ENCODE measurements at regions not wholly inside any gene's neighbourhood (a gene's known extent, or its start where the extent isn't known, plus 50 kb on each side); places are given as distances from the start of the nearest gene placed in this dataset.

DNA sequence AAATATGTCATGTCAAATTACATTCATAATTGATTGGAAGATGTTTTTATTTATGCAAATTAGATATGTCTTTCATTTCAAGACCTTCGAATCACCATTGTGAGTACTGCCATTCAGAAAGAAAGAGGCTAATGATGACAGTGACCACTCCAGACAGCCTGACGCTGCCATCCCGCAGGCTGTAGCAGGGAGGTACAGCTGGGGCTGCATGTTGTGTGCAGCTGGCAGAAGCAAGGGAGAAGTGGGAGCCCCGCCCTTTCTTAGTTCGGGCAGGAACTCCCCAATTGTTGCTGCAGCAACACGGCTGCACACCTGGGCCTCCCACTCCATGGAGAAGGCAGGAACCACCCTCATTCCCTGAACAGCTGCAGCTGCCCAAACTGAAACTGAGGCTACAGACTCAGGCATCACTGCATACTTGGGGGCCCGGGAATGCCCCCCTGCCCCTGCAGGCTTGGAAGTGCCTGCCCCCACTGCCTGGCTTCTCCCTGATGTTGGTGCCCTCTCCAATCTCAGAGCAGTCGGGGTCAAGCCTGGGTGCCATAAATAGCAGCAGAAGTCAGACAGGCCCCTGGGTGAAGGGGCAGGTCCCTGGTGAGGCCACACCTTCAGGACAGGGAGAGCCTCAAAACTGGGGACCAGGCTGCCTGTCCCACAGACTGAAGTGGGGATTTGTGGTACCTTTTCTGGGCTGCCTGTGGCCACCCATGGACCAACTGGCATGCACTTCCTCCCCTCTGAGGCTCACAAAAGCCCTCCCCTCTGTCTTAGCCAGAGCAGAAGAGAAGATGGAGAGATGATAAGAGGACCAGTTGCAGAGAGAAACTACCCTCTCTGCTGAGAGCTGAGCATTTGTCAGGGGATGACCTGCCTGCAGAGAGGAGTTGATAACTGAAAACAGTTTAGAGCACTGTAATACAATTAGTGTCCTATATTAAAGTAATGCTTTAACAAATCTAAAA, 964.6 kb downstream of the SI start:
- Mint-ChIP-seq H3K9me3 (ENCODE audit: insufficient read depth) (peaks cover 3% of the 10 kb centered on the region), H3K36me3 (ENCODE audit: low read depth) (no peaks in the 10 kb centered on the region), H3K27me3 (ENCODE audit: low read depth) (no peaks in the 10 kb centered on the region), H3K4me3 (no peak overlapping the region), H3K4me1 (ENCODE audit: low read depth) (no peaks in the 10 kb centered on the region), H3K27ac (no peak overlapping the region)
- ChIA-PET CTCF (no interaction called here), POLR2A (no interaction called here)
- no peak for ATAC-seq
- no peak for DNase-seq

DNA sequence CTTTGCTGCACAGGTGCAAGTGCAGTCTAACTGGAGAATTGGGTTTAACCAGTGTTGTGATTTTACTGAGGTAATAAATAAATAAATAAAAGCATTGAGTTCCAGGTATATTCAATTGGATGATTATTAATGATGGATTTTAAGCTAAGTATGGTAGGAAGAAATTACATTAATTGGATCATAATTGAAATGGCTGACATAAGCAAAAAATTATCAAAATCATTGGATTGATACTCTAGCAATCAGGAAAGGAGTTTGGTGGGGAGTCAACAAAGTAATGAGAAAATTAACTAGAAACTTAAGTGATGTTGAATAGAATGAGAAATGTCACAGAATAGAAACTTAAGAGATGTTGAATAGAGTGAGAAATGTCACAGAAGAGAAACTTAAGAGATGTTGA, 981.9 kb downstream of the SI start:
- H3K27me3 Mint-ChIP-seq (ENCODE audit: low read depth): no peaks in the 10 kb centered on the region
- peaks cover 6% of the 10 kb centered on the region for H3K9me3 Mint-ChIP-seq (ENCODE audit: insufficient read depth)
- ChIA-PET CTCF (no interaction called here), POLR2A (no interaction called here)
- no peak overlapping the region for H3K4me3 Mint-ChIP-seq
- no peak overlapping the region for H3K27ac Mint-ChIP-seq
- no peaks in the 10 kb centered on the region for H3K4me1 Mint-ChIP-seq (ENCODE audit: low read depth)
- no peak for DNase-seq
- H3K36me3 Mint-ChIP-seq (ENCODE audit: low read depth): no peaks in the 10 kb centered on the region
- no peak for ATAC-seq

DNA sequence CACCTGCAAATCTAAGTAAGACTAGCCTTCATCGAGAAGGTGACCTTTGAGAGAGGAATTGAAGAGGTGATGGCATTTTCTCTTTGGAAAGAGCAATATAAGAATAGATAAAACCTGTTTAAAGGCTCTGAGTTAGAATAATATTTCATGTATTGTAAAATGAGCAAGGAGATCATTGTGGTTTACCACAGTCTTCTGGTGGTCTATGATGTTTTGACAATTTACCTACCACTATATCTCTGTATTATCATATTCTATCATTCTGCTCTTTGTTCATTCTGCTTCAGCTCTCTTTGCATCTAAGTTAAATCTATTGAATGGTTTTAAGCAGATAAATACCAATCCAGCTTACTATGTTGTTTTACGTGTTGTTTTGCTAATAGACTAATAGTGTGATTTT, 982.3 kb downstream of the SI start:
- H3K4me1 Mint-ChIP-seq (ENCODE audit: low read depth): no peaks in the 10 kb centered on the region
- no peak overlapping the region for H3K27ac Mint-ChIP-seq
- H3K36me3 Mint-ChIP-seq (ENCODE audit: low read depth): no peaks in the 10 kb centered on the region
- CTCF ChIA-PET: no interaction called here
- peaks cover 6% of the 10 kb centered on the region for H3K9me3 Mint-ChIP-seq (ENCODE audit: insufficient read depth)
- POLR2A ChIA-PET: no interaction called here
- no peak for DNase-seq
- ATAC-seq: no peak
- H3K4me3 Mint-ChIP-seq: no peak overlapping the region
- no peaks in the 10 kb centered on the region for H3K27me3 Mint-ChIP-seq (ENCODE audit: low read depth)

DNA sequence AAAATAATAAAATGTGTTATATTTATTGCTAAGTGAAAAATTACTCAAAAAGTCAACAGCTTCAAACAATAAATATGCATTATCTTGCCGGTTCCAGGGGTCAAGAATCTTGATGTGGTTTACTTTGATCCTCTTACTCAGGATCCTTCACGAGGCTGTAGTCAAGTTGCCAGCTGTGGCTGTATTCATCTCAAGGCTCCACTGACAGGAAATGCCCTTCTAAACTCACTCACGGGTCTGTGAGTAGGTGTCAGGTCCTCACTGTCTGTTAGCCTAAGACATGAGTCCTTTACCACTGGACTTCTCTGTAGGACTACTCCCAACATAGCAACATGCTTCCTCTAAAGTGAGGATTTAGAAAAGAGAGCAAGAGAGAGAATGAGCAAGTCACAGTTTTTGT, 983.0 kb downstream of the SI start:
- CTCF ChIA-PET: no interaction called here
- Mint-ChIP-seq H3K4me1 (ENCODE audit: low read depth) (no peaks in the 10 kb centered on the region), H3K4me3 (no peak overlapping the region), H3K9me3 (ENCODE audit: insufficient read depth) (peaks cover 6% of the 10 kb centered on the region), H3K27ac (no peak overlapping the region), H3K27me3 (ENCODE audit: low read depth) (no peaks in the 10 kb centered on the region), H3K36me3 (ENCODE audit: low read depth) (no peaks in the 10 kb centered on the region)
- no peak for DNase-seq
- ATAC-seq: no peak
- POLR2A ChIA-PET: no interaction called here

DNA sequence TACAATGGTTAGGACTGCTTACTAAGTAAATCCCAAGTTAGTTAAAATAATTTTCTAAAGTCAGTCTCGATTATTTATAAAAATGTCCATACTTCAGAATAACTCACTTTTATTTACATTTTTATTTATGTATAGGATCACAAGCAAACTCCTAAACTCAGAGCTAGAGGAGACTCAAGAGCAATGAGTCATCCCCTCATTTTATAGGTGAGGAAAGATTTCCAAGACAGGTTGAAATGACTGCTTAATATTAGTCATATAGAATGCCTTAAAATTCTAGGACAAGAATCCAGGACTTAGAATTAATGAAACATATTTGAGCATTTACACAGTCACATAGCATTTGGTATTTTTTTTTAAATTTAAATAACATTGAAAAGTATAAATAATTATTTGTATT, 983.8 kb downstream of the SI start:
- H3K27ac Mint-ChIP-seq: no peak overlapping the region
- H3K4me1 Mint-ChIP-seq (ENCODE audit: low read depth): no peaks in the 10 kb centered on the region
- ChIA-PET CTCF (no interaction called here), POLR2A (no interaction called here)
- H3K36me3 Mint-ChIP-seq (ENCODE audit: low read depth): no peaks in the 10 kb centered on the region
- no peaks in the 10 kb centered on the region for H3K27me3 Mint-ChIP-seq (ENCODE audit: low read depth)
- no peak overlapping the region for H3K4me3 Mint-ChIP-seq
- no peak for DNase-seq
- ATAC-seq: no peak
- H3K9me3 Mint-ChIP-seq (ENCODE audit: insufficient read depth): peaks cover 6% of the 10 kb centered on the region

DNA sequence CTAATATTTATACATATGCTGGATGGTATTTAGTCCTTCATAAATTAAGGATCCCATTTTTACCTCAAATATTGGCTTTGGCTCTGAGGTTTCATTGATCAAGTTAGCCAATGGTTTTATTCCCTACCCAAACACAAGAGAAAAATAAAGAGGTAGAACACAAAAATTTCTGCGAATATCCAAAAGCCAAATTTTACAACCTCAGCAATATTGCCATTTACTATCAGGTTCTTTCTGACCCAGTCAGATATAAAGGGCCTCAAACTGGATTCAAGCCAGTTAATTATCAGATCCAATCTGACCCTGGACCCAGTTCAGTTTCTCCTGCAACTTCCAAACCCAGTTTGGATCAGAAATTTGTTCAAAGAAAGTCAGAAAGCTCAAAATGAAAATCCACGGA, 998.1 kb downstream of the SI start:
- ChIA-PET POLR2A (no interaction called here), CTCF (no interaction called here)
- no peak overlapping the region for H3K4me3 Mint-ChIP-seq
- no peak overlapping the region for H3K27ac Mint-ChIP-seq
- H3K27me3 Mint-ChIP-seq (ENCODE audit: low read depth): no peaks in the 10 kb centered on the region
- H3K36me3 Mint-ChIP-seq (ENCODE audit: low read depth): no peaks in the 10 kb centered on the region
- no peaks in the 10 kb centered on the region for H3K9me3 Mint-ChIP-seq (ENCODE audit: insufficient read depth)
- ATAC-seq (no peak), DNase-seq (no peak)
- H3K4me1 Mint-ChIP-seq (ENCODE audit: low read depth): no peaks in the 10 kb centered on the region

DNA sequence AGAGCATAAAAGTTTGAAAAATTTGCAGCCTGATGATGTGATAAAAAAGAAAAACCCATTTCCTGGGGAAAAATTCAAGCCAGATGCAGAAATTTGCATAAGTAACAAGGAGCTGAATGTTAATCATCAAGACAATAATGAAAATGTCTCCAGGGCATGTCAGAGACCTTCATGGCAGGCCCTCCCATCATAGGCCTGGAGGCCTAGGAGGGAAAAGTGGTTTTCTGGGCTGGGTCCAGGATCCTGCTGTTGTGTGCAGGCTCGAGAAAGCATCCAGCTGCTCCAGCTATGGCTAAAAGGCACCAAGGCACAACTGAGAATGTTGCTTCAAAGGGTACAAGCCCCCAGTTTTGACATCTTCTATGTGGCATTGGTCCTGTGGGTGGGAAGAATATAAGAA, 1014.0 kb downstream of the SI start:
- no peaks in the 10 kb centered on the region for H3K27me3 Mint-ChIP-seq (ENCODE audit: low read depth)
- H3K9me3 Mint-ChIP-seq (ENCODE audit: insufficient read depth): peaks cover 4% of the 10 kb centered on the region
- no peaks in the 10 kb centered on the region for H3K36me3 Mint-ChIP-seq (ENCODE audit: low read depth)
- POLR2A ChIA-PET: no interaction called here
- no peak overlapping the region for H3K4me3 Mint-ChIP-seq
- no peaks in the 10 kb centered on the region for H3K4me1 Mint-ChIP-seq (ENCODE audit: low read depth)
- DNase-seq (no peak), ATAC-seq (no peak)
- CTCF ChIA-PET: no interaction called here
- H3K27ac Mint-ChIP-seq: no peak overlapping the region

DNA sequence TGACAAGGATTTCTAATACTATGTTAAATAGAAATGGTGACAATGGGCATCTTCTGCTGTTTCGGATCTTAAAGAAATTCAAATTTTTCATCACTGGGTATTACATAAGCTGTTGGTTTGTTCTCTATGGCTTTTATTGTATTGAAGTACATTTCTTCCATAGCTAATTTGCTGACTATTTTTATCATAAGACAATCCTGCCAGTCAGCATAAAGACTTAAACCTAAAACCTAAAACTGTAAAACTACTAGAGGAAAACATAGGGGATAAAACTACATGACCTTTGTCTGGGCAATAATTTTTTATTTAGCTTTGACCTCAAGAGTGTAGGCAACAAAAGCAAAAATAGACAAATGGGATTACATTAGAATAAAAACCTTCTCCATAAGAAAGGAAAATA, 1017.4 kb downstream of the SI start:
- ATAC-seq (no peak), DNase-seq (no peak)
- H3K36me3 Mint-ChIP-seq (ENCODE audit: low read depth): no peaks in the 10 kb centered on the region
- no peaks in the 10 kb centered on the region for H3K4me1 Mint-ChIP-seq (ENCODE audit: low read depth)
- no peak overlapping the region for H3K4me3 Mint-ChIP-seq
- ChIA-PET CTCF (no interaction called here), POLR2A (no interaction called here)
- no peak overlapping the region for H3K27ac Mint-ChIP-seq
- H3K27me3 Mint-ChIP-seq (ENCODE audit: low read depth): no peaks in the 10 kb centered on the region
- peaks cover 4% of the 10 kb centered on the region for H3K9me3 Mint-ChIP-seq (ENCODE audit: insufficient read depth)

DNA sequence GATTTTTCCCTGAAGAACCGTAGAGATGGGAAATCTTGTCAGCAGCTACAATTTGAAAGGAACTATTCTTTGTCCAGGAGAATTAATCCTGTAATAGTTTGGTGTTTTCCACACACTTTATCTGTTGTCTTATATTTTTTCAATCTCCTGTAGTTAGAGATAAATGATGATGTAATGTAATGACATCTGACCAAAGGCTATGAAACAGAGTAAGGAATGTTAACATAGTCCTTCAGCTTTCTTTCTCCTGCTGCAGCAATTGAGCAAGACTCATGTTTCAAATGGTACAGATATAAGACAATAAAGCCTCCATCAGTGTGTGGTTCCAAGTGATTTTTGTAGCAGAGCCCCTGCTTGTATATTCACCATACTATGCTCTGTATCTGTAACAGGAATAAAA, 1028.4 kb downstream of the SI start:
- H3K4me1 Mint-ChIP-seq (ENCODE audit: low read depth): no peaks in the 10 kb centered on the region
- DNase-seq (no peak), ATAC-seq (no peak)
- ChIA-PET POLR2A (no interaction called here), CTCF (no interaction called here)
- H3K36me3 Mint-ChIP-seq (ENCODE audit: low read depth): no peaks in the 10 kb centered on the region
- H3K4me3 Mint-ChIP-seq: no peak overlapping the region
- no peaks in the 10 kb centered on the region for H3K9me3 Mint-ChIP-seq (ENCODE audit: insufficient read depth)
- no peaks in the 10 kb centered on the region for H3K27me3 Mint-ChIP-seq (ENCODE audit: low read depth)
- H3K27ac Mint-ChIP-seq: no peak overlapping the region

DNA sequence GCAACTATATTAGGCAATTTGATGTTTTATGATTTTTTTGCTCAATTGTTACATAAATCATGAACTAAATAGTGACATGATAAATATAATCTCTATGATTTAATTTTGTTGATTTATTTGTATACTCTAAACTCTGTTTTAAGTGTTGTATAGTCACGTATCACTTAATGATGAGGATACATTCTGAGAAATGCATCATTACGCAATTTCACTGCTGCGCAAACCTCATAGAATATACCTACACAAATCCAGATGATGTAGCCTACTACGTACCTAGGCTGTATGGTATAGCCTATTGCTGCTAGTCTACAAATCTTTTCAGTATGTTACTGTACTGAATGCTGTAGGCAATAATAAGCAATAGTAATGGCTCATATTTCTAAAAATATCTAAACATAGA, 1029.8 kb downstream of the SI start:
- Mint-ChIP-seq H3K9me3 (ENCODE audit: insufficient read depth) (no peaks in the 10 kb centered on the region), H3K27me3 (ENCODE audit: low read depth) (no peaks in the 10 kb centered on the region), H3K4me3 (no peak overlapping the region), H3K27ac (no peak overlapping the region), H3K4me1 (ENCODE audit: low read depth) (no peaks in the 10 kb centered on the region), H3K36me3 (ENCODE audit: low read depth) (no peaks in the 10 kb centered on the region)
- ChIA-PET CTCF (no interaction called here), POLR2A (no interaction called here)
- no peak for ATAC-seq
- DNase-seq: no peak

DNA sequence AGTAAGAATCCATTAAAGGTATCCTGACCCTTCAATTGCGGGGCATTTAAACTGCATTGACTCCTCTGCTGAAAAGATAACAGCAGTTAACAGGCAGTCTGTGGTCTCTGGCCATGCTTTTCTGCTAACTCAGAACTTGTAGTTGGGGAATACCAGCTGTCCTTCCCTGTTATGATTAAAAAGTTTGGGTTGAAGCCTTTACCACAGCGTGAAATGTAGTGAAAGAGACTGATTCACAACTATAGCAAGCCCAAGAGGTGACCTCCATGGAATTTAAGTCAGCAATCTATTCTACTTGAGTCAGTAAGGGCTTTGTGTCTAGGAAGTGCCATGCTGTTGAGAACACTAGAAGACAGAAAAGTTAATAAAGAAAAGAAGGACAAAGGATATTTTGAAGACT, 1037.3 kb downstream of the SI start:
- no peak overlapping the region for H3K4me3 Mint-ChIP-seq
- no peaks in the 10 kb centered on the region for H3K27me3 Mint-ChIP-seq (ENCODE audit: low read depth)

DNA sequence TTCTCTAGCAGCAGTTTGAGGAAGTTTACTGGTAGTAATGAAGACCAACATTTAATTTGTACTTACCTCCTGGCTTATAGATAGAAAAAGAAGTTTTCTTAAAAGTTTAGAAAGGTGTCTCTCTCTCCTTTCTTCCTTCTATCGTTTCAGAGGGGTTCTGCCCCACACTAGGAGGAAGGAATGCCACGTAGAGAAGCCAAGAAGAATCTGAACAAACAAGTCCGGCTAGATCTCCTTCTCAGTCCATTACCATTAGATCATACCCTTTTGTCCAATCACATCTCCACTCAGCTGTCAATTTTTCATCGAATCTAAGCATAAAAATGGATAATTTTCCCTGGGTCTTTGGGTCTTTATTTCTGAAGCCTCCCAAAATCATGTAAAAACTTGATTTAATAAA, 1048.1 kb downstream of the SI start:
- H3K27ac Mint-ChIP-seq: no peak overlapping the region
- DNase-seq (no peak), ATAC-seq (no peak)
- H3K4me3 Mint-ChIP-seq: no peak overlapping the region
- H3K4me1 Mint-ChIP-seq (ENCODE audit: low read depth): no peaks in the 10 kb centered on the region
- ChIA-PET CTCF (no interaction called here), POLR2A (no interaction called here)
- H3K36me3 Mint-ChIP-seq (ENCODE audit: low read depth): no peaks in the 10 kb centered on the region
- no peaks in the 10 kb centered on the region for H3K27me3 Mint-ChIP-seq (ENCODE audit: low read depth)
- no peaks in the 10 kb centered on the region for H3K9me3 Mint-ChIP-seq (ENCODE audit: insufficient read depth)

More for the DNA sequence above, 1037.3 kb downstream of the SI start:
- H3K4me1 Mint-ChIP-seq (ENCODE audit: low read depth): no peaks in the 10 kb centered on the region
- H3K9me3 Mint-ChIP-seq (ENCODE audit: insufficient read depth): peaks cover 11% of the 10 kb centered on the region
- ChIA-PET POLR2A (no interaction called here), CTCF (no interaction called here)
- H3K36me3 Mint-ChIP-seq (ENCODE audit: low read depth): no peaks in the 10 kb centered on the region
- ATAC-seq (no peak), DNase-seq (no peak)
- no peak overlapping the region for H3K27ac Mint-ChIP-seq

DNA sequence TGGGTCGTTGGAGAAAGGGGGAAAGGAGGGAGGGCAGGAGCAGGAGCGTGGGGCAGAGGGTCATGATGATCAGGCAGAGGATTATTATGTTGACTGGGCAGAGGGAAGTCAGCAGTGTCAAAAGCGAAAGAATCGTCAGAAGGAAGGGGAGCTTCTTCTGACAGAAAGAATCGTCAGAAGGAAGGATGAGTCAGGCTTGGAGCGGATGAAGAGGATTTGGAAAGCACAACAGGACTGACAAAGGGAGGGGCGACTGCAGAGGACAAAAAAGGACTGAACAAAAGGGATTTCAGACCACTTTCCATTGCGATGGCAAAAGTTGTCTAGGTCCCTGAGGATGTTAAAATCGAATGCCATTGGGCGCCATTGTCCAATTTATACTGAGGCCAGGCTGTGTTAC, 1053.5 kb downstream of the SI start:
- no peak for ATAC-seq
- H3K4me3 Mint-ChIP-seq: no peak overlapping the region
- no peaks in the 10 kb centered on the region for H3K4me1 Mint-ChIP-seq (ENCODE audit: low read depth)
- ChIA-PET POLR2A (no interaction called here), CTCF (no interaction called here)
- H3K9me3 Mint-ChIP-seq (ENCODE audit: insufficient read depth): no peaks in the 10 kb centered on the region
- DNase-seq: no peak
- no peaks in the 10 kb centered on the region for H3K36me3 Mint-ChIP-seq (ENCODE audit: low read depth)
- no peaks in the 10 kb centered on the region for H3K27me3 Mint-ChIP-seq (ENCODE audit: low read depth)
- no peak overlapping the region for H3K27ac Mint-ChIP-seq

All from activated CD8-positive, alpha-beta T cell treated with anti-CD3 and anti-CD28 coated beads, Interleukin-2, amount 10 ng/mL, durations not matched to agents 7 days and 5 days (primary cell).